Right kidney (tissue), 1 donor: ENCODE measurements at regions not wholly inside any gene's neighbourhood (a gene's known extent, or its start where the extent isn't known, plus 50 kb on each side); places are given as distances from the start of the nearest gene placed in this dataset.

Experiments
- DNase-seq: peaks from one replicate; pipeline ENCODE4 v3.0.0-alpha.2; 2016

DNA sequence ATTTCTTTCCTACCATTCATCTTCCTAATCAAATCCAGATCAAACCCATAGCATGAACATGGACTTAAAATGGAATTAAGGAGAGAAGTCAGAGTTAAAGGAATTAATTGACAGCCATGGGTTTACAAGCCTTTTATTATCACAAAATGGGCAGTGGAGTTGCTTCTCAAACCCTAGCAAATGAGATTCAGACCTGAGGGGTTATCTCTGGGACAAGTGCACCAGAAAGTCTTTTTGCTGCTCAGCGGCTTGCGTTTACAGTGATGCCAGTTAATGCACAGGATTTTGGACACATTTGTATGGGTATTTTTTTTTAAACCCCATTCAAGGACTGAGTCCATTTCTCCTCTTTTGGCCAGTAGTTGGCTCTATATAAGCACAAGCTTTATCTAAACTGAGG lies 503.0 kb downstream of the EFNB2 start:
- no peak for DNase-seq

- DNase-seq, result no peak
Observed at GRCh38 chr13:106029676-106030290, 505.7 kb downstream of the EFNB2 start.

- DNase-seq, result no peak
Observed at GRCh38 chr13:106028911-106029310, 506.6 kb downstream of the EFNB2 start.

DNA sequence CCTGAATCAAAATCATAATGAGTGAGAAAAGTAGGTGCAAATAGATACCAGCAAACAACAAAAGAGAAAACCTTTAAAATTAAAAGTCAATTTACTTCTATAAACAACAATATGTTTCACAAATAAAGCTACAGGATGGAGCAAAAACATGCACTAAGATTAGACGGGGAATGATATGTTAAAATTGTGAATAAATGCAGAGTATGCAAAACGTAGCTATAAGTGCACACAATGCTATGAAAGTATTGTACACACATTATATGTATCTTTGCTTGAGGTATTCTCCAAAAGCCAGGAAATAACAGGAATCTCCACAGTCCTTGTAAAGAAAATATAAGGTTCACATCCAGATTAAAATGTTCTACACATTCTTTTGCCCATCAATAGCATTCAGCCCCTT lies 523.9 kb downstream of the EFNB2 start:
- DNase-seq, result no peak

DNA sequence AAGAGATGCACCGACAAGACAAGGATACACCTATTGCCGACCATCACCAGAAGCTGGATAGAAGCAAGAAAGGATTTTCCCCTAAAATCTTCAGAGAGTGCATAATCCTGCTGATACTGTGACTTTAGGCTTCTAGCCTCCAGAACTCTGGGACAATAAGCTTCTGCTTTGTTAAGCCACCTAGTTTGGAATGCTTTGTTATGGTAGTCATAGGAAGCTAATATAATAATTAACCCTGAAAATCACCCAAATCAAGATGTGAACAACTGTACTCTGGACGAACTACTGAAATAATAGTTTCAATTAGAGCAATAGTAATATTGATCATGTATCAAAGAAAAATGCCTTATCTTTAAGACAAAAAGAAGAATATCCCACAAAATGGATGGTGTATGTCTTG lies 524.6 kb downstream of the EFNB2 start:
- DNase-seq, result no peak

- no peak for DNase-seq
Observed at GRCh38 chr13:106008540-106008939, 526.9 kb downstream of the EFNB2 start.

DNA sequence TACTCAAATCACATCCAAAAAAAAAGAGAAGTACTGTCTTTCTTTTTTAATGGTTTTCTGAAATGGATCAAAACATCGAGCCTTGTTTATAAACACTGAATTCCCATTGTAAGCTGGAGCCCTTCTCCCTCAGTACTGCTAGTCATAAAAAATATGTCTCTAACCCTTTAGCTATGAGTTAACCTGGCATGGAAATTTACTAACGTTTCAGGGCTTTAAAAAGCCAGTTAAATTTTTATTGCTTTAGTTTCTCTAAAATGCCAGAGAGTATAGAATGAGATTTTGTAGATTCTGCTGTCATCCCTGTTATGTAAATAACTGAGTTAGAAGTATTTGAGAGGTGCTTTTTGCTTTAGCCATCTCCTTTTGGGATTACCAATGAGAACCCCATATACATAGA lies 528.3 kb downstream of the EFNB2 start:
- DNase-seq, result no peak

DNA sequence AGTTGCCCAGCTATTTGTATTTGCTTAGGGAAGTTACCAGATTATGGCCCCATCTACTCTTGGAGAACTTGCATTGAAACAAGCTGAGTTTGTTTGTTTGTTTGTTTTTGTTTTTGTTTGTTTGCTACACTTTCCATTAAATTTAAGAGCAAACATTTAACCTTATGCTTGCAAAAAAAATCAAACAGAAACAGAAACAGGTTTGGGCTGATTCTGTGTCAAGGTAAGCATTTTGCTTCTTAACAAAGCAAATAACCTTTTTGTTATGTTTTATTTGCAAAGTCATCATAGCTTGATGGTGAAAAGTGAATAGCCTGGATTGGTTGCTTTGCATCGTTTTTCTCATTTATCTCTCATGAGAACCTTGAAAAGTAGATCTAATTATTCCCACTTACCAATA lies 531.8 kb downstream of the EFNB2 start:
- no peak for DNase-seq

DNA sequence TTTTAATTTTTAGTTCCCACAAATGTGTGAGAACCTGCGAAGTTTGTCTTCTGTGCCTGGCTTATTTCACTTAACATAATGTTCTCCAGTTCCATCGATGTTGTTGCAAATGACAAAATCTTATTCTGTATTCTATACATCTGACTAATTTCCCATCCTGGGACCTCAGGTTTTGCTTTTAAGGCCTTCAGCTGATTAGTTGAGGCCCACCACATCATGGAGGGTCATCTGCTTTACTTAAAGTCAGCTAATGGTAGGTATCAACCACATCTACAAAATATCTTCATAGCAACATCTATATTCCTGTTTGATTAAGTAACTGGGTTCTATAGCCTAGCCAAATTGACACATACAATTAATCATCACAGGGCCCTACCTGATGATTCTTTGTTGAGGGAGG lies 534.0 kb downstream of the EFNB2 start:
- DNase-seq, result no peak

- DNase-seq, result peak; percentile 62
Observed at GRCh38 chr13:105997581-105998550, 537.6 kb downstream of the EFNB2 start.

DNA sequence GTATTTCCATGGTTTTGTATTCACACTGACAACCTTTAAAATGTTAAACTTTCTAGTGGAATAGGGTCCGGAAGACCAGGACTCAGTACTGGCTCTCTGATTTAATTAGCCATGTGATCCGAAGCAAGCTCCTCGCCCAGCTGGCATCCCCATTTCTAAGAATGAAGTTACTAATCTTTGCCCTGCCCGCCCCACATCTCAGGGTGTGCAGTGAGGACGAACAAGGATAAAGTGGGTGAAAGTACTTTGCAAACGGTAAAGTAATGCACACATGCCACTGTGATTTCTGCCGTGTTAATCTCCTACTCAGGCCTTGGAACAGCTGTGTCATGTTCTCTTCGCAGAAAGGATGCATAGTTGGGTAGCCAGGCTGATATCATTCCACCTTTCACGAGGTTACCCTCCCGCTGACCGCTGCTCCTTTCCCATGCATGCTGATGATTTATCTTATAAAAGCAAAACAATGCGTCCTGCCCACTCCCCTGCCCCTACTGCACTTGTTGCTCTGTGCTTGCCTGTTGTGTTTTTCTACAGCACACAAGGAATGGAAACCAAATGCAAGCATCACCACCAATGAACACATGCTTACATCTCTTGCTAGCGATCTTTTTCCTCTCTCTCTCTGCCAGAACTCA lies 539.0 kb downstream of the EFNB2 start:
- DNase-seq, result peak; percentile 41

- DNase-seq, result no peak
Observed at GRCh38 chr13:105994340-105994739, 541.1 kb downstream of the EFNB2 start.

- DNase-seq, result no peak
Observed at GRCh38 chr13:105991622-105992277, 543.7 kb downstream of the EFNB2 start.

DNA sequence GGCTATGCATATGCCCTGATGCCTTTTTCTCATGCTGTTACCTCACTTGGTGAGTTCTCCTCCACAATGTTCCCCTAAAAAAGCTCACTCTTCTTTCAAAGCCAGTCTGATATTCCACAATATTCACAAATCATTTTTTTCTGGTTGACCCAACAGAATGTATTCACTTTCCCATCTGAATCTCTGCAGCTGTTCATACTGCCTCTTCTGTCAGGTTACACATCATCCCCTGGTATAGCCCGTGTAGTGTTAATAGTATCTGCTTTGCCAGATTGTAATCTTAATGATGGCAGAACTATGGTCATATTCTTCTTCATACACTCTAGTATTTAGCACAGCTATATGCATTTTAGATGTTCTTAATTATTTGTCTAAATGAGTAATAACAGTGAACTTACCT lies 544.3 kb downstream of the EFNB2 start:
- DNase-seq, result no peak

GRCh38 chr13:105990256-105990958 lies 545.1 kb downstream of the EFNB2 start:
- no peak for DNase-seq

GRCh38 chr13:105984646-105985045 lies 550.8 kb downstream of the EFNB2 start:
- no peak for DNase-seq

DNA sequence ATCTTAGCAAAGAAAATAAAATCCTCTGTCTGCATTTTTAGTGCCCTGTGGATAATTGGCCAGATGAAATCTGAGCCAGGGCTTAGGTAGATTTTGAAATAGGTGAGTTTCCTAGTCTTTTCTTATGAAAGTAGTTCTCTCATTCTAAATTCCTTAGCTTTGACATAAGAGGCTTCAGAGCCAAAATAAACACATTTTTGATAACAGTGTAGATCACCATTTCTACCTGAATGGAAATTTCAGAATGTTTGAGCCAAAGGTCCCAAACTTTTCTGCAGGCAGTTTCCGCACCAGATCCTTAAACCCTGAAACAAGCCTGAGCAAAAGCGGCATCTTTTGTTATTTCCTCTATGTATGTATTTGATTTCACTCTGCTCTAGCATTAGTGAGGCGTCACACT lies 551.2 kb downstream of the EFNB2 start:
- no peak for DNase-seq

- no peak for DNase-seq
Observed at GRCh38 chr13:105982219-105982930, 553.1 kb downstream of the EFNB2 start.

DNA sequence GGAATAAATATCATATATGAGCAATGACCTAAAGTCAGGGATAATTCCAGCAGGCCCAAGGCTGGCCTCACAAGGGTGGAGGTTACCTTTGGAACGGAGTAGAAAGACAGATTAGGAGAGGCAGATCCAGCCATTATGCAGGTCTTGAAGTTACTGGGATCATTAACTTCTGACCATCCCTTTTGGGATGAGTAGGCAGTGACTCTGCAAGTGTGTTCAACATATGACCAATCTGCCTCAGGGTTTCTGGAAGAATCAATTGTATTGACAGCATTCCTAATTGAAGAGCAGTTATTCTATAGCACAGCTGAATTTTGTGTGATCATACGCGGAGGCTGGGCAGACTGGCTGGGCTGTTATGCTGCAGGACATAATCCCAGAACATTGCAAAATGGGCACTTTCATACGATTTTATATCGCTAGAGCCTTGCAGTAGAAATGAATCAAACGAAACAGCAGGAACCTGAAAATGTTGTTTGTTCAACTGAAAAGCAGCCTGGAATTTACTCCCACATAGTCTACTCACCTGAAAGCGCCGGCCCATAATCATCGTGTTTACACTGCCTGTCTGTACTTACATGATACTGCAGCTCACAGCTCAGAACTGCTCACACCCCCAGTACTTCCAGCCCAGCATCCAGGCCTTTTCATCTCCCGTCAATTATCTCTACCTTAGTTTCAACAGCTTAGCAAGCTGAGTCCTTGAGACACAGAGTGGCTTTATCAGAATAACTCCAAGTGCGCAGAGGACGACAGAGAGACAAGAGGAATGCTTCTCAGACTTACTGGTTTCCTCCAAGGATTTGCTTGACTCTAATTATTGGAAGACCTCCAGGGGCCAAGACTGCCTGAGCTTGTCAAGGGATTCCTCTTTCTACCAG lies 556.1 kb downstream of the EFNB2 start:
- peak; percentile 42 for DNase-seq

DNA sequence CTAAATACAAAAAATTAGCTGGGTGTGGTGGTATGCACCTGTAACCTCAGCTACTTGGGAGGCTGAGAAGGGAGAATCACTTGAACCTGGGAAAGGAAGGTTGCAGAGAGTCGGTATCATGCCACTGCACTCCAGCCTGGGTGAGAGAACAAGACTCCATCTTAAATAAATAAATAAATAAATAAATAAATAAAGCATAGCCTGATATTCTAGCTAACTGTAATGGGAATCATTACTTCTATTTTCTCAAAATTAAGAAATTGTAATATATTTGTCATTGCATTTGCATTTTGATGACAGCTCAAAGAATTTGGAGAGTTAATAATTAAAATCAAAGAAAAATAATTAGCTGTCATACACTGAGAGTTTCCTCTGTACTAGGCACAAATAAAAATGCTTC lies 561.1 kb downstream of the EFNB2 start:
- DNase-seq, result no peak
